ENCODE measurements at regions not wholly inside any gene's neighbourhood (a gene's known extent, or its start where the extent isn't known, plus 50 kb on each side); places are given as distances from the start of the nearest gene placed in this dataset.
"Not testable (repeated sequence)": the region's sequence is repeated elsewhere in the genome, so short reads cannot be mapped to it uniquely, and the experiment has no call there.

DNA sequence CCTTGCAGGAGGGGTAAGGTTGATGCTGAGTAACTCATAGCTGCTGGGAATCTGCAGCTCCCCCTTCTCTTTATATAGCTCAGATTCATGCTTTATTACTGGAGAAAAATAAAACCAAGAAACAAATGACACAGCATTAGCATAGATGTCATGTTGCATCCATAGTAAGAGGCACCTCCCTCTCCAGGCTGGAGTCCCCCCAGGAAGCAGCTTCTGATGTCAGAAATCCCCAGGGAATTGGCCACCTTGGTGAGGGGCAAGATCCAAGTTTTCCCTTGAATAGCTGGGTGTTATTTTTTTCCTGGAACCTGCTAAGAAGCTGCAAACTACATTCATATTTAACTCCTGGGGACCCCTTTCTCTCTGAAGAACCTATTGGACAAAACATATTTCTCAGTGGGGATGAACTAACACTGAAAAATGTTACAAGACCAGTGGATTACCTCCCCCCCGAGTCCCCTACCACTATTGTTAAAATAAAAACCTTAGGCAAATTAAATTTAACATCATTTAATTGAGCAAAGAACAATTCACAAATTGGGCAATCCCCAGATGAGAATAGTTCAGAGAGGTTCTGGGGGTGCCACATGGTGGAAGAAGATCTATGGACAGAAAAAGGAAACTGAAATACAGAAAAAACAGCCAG, 163.7 kb upstream of the NAMPT start:
- no peak for DNase-seq

DNA sequence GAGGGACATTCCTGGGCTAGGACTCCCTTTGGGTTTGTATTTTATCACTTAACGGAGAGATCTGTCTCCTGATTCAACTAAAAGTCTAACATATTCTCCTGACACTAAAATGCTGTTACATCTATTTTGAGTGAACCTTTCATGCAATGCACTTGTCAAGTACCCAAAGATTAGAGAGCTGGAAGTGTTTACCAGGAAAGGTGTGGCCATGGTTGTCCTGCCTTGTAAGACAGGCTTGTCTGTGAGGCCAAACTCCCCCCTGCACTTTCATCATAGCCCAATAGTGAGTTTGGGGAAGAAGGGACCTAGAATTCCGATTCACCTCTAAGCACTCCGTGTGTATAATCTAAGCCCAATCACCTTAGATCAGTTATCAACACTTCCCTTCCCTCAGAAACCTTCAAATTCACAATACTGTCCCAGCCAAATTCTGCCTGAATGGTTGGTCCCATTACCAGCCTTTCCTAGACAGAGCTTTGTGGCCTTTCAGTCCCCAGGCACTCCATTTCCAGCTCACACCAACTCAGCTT, 162.6 kb upstream of the NAMPT start:
- no peak for DNase-seq

DNA sequence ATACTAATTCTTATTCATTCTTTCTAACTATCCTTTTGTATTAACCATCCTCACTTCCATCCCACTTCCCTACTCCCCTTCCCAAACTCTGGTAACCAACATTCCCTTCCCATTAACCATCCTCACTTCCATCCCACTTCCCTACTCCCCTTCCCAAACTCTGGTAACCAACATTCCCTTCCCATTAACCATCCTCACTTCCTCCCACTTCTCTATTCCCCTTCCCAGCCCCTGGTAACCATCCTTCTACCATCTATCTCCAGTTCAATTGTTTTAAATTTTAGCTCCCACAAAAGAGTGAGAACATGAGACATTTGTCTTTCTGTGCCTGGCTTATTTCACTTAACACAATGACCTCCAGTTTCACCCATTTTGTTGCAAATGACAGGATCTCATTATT, 160.6 kb upstream of the NAMPT start:
- DNase-seq, result not testable (repeated sequence)

DNA sequence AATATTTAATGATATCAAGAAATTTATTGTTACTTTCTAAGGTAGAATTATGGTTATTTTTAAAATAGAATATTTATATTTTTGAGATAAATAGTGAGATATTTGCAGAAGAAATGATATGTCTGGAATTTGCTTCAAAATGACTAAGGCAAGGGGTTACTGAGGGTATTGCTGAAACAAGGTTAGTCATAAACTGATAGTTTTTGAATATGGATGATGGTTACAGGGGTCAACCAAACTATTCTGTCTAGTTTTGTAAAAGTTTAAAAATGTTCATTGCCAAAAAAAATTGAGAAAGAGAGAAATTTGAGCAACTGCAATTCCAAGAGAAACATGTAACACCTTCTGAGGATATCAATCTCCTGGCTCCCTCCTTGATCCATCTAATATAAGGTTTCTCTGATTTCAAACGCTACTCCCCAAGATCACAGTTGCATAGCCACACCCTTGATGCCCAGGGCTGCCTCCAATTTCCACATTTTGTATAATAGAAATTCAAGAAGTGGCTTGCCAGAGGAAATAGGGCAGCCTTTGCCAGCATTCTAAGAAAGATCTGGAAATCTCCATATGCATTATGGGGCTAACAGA, 159.4 kb upstream of the NAMPT start:
- no peak for DNase-seq

DNA sequence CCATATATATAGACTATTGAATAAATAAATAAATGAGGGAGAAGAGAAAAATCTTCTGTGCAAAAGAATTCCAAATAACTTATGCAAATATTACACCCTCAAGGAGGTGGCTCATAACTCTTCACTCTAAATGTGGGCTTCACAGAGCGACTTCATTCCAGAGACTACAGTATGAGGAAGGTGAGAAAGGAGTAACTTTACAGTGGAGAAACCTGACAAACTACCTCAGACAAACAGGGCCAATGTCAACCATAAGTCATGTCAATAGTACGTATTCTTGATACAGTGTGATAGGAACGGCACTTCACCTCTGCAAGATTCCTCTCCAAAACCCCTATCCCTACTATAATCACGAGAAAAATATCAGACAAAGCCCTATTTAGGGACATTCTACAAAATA, 158.4 kb upstream of the NAMPT start:
- DNase-seq, result no peak

DNA sequence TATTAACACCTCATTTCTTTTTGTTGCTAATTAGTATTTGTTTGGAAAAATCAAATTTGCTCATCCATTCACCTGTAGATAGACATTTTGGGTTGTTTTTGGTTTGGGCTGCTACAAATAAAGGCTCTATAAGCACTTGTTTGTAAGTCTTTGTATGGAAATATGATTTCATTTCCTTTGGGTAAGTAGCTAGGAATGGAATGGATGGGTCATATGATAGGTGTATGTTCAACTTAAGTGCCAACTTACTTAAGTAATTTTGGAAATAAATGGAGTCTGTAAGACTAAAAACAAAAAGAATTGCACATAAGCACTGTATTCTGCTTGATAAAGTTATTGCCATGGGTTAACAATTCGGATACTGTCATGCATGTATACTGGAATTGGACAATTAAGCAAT, 157.7 kb upstream of the NAMPT start:
- no peak for DNase-seq

DNA sequence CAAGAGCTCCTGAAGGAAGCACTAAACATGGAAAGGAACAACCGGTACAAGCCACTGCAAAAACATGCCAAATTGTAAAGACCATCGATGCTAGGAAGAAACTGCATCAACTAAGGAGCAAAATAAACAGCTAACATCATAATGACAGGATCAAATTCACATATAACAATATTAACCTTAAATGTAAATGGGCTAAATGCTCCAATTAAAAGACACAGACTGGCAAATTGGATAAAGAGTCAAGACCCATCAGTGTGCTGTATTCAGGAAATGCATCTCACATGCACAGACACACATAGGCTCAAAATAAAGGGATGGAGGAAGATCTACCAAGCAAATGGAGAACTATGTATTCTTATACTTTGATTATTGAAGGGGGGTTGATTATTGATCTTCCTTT, 156.6 kb upstream of the NAMPT start:
- not testable (repeated sequence) for DNase-seq

DNA sequence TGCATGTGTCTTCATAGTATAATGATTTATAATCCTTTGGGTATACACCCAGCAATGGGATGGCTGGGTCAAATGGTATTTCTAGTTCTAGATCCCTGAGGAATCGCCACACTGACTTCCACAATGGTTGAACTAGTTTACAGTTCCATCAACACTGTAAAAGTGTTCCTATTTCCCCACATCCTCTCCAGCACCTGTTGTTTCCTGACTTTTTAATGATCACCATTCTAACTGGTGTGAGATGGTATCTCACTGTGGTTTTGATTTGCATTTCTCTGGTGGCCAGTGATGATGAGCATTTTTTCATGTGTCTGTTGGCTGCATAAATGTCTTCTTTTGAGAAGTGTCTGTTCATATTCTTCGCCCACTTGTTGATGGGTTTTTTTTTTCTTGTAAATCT, 152.2 kb upstream of the NAMPT start:
- DNase-seq, result not testable (repeated sequence)

DNA sequence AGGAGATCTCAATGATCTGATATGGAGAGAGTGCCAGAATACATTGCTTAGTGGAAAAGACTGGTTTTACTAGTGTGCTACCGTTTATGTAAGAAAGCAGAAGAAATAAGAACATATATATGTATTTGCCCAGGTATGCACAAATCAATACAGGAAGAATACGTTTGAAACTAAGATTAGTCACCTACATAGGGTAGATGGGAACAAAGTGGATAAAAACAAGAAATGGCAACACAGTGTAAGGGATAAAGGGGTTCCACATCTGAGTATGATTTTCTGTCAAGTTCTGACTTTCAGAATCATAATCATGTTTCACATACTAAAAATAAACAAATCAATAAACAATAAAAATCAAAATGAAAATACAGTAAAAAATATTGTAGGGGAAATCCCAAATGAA, 148.6 kb upstream of the NAMPT start:
- no peak for DNase-seq

DNA sequence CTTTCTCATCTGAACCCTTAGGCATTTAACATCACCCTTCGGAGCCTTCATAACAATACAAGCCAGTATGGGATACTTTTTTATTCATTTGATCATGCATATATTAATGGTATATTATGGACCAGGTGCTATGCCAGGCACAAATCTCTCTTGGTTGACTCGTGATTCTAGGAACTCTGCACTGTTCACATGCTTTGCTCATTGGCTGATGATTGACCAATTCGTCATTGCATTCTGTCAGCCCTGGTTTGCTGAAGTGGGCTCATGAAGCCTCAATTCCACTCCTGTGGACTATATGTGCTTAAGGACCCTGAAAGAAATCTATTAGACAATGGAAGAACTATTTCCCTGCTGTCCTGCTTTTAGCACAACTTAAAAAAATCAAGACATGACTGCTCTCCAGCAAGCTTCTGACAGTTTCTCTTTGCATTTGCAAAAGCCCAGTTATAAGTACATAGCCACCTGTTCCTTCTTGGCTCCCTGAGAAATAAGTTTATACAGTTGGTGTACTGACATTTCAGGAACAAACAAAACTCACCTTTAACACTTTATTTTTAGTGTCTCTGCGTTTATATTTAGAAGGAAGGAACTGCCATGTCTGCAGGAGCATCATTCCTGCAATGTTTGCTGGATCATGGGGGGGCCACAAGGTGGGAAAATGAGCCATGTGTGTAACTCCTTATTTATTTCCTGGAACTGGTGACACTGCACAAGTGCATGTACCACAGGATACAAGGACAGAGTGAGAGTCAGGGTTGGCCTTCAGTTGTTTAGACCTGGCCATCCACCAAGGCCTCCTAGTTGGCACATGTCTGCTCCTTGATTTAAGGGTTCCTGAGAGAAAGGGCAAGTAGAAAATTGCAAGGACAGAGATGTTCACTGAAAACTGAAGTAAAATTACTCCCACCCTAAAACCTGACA, 146.0 kb upstream of the NAMPT start:
- no peak for DNase-seq

DNA sequence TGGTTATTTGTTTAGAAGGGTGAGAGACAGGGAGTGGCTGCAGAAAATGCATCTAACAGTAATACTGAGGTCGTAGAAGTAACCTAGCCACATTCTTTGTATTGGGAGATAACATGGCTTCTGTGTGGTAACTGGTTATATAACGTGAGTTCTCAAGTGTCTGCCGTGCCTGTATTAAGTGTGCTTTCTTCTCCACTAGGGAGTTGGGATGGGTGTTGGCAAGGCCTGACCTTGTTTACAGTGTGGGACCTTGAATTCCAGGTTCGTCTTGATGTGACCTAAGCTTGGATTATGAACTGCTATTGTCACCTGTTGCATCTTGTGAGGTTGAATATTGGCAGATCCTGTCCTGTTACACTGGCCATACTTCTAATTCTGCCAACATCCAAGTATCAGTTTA, 145.3 kb upstream of the NAMPT start:
- no peak for DNase-seq

DNA sequence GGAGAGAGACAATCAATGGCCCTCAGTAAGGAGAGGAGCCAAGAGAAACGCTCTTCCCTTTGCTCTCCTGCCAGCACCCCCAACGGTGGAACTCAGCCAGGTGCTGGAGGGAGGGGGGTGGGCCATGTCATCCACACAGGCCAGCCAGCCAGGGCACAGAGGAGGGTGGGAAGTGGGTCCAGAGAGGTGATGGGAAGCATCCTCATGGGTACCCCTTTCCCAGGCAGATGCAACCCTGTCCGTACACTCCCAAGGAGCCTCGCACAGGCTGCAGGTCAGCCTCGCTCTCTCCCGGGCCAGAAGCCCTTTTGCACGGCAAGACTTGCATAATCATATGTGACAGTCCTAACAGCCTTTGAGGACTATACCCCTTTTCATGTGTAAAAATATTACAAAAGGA, 142.0 kb upstream of the NAMPT start:
- no peak for DNase-seq

DNA sequence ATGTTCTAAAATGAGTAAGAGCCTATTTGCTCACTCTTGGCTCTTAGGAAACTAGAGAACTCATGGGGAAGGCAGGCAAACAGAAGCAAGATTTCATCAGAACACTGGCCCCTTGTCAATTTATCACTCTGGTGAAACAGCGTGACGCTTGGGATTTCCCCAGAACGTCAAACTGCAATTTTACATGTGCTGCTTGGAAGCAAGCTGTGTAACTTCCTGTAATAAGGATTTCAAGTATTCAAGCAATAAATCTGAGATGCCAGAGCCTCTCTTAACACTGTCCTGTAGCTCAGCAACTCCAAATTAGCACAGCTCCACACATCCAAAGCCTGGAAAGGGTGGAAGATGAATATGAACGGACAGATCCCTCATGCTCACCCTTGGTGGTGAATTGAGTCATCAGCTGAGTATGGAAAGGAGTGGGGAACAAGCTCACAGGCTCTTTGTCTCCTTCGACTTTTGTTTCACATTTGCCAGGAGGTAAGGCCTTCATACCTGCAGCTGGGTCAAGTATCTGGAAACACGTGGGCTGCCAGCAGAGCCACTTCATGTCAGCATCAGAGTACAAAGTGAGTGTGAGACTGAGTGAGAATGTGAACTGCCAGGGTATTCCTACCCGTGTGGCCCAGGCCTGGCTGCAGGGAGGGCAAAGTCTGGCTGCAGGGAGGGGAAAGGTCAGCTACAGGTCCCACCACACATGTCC, 140.4 kb upstream of the NAMPT start:
- DNase-seq, result peak; percentile 62

DNA sequence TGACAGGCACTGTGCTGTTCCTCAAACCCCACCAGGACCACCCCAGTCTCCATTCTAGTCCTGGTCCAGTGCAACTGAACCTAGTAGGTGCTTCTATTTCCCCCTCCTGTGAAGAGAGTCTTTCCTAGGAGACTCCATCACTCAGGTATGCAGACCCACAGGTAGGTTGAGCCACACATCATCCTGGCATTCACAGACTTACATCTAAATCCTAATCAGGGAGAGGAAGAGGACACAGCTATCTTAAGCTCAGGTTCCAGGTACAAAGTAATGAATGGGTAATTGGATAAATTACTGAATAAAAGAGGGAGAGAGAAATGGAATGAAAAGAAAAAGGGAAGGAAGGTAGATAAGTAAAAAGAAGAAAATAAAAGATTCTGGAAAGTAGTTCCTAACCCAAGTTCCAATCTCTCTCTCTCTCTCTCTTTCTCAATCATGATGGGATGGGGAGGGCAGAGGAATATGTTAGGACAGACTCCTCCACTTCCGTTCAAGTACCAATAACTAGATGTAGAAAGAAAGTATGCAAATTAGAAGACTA, 139.8 kb upstream of the NAMPT start:
- DNase-seq, result no peak

DNA sequence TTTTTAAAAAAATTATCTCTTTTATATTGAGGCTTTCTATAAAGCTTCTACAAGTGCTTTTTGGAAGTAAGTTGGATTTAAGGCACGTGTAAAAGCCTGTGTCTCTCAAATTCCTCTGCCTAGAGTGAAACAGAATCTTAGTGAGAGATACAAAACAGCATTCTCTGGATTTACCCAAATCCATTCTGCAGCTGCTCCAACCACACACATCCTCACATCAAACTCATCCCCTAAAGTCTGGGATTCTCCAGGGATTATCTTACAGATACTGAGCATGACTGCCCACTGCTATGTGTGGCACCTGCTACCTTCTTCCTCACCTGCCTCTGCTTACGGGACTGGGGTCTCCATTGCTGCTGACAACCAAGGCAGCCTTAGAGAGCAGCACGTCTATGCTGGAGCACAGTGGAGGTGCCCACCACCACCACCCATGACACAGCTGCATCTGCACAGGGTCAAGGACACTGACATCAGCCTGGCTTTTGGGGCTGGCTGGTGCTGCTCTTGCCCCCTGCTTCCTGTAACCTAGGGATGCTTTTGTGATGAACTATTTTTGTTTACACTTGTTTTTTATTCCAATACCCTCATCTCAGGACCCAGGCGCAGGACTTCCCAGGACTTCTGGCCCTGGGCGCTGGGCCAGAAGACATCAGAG, 139.2 kb upstream of the NAMPT start:
- DNase-seq, result no peak

DNA sequence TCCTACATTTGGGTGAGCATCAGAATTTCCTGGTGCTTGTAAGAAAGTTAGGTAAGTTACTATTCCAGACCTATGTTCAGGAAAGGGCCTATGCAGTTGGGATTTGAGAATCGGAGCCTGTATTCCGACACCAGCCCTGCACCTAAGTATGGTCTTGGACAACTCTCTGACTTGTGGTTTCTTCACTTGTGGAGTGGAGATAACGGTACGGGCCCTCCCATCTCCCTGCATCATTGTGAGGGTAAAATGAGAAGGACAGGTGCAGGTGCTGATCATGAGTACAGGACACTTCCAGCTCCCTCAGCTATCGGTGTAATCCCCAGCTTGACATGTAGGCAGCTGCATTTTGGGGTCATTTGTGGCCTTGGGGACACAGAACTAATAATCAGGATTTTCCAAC, 138.3 kb upstream of the NAMPT start:
- peak; percentile 8 for DNase-seq

DNA sequence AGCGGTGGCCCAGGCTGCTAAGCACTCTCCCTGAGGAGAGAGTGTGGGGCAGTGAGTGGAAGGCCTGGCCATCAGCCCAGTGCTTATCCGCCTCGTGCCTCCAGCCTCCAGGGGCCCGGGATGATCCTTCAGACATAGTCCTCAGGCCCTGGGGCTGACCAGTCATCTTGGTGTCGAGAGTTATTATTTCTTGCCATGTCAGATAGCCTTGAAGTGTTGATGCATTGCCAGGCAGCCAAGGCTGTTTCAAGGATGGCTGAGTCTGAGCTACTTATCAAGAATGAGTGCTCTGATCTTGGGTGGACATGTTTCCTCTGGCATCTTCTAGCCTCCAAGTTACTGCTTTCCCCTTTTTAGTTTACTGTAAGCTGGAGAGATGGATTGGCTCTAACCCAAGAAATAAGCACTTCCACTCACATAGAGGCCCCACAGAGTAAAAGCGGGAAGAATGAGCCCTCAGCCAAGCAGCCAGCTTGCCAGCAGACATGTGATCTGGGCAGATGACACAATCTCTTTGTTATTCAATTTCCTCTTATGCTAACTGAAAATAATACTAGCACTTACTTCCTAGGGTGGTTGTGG, 136.5 kb upstream of the NAMPT start:
- peak; percentile 81 for DNase-seq

DNA sequence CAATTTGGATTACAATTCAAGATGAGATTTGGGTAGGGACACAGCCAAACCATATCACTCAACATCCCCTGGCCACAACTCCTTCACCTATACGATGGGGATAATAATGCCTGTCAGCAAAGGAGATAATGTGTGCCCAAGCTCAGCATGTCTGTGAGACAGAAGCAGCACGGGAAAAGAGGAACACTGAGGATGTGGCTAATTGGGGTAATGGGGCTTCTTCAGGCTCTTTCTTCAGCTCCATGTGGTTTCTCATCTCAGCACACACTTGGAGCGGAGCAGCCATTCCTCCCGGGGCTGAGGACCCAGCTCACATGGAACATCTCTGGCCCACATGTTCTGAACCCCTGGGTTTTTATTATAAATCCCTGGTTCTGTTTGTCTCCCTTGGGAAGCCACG, 136.0 kb upstream of the NAMPT start:
- no peak for DNase-seq

DNA sequence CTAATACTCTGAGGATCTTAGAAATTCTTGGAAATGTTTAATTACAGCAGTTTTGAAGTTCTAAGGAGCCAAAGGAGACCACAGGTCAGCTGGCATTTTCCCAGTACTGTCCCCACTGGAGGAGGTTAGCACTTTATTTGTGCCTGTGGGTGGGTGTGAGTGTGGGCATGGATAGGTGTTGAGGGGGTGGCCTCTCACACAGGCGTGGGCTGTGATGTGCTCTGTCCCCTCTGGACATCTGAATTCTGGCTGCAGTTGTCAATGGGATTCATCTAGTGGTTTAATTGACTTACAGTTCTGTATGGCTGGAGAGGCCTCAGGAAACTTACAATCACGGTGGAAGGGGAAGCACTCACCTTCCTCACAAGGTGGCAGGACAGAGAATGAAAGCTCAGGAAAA, 135.4 kb upstream of the NAMPT start:
- no peak for DNase-seq

DNA sequence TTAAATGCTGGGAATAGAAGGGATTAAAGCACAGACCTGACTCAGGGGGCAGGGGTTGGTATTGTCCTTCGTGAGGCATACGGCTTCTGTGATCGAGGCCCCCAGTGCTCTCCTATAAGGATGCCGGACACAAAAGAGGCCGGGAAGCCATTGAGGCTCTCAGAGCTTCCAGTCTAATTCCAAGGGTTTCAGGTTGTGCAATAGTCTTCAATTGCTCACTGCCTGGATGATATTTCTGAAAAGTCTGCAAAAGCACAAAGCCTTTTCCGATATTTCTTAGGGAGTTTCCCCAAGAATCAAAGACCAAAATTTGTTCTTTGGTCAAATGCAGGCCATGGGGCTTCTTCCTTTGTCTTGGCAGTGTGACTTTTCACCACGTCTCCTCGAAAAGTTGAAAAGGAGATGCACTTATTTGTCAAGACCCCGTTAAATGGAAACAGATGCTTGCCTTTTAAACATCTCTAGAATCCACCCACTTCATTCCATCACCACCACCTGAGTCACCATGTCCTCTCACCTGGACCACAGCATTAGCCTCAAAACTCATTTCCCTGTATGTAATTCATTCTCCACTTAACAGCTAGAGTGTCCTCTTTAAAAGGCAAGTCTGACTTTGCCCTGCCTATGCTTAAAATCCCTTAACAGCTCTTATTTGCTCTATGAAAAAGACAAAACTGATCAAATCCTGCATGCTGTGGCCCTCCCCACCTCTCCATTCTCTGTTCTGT, 134.8 kb upstream of the NAMPT start:
- DNase-seq, result no peak

DNA sequence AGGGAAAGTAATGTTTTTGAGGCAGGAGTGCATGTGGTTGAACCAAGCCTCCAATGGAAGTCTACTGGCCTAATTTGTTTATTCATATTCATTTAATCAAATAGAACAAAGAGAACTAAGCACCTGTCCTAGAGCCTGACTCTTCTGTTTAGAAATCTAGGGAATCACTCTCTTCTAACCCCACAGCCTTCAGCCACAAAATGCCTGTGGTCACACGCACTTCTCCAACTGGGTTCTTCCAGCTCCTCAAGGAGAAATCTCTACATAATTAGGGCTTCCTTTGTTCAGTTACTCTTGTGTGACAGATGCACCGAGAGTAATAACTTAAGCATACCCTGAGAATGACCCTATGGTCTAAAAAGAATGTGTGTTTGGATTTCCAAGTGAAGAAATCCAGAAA, 133.7 kb upstream of the NAMPT start:
- no peak for DNase-seq

Data from NCI-H2107 (cell line).